IPS-18c (cell line): ENCODE measurements at regions not wholly inside any gene's neighbourhood (a gene's known extent, or its start where the extent isn't known, plus 50 kb on each side); places are given as distances from the start of the nearest gene placed in this dataset.

Experiments
- H3K4me3 ChIP-seq: 2 replicates; pipeline ENCODE4 v1.7.0; 2013; ENCODE audit warnings: low read depth, mild to moderate bottlenecking, low read length, moderate library complexity; ENCODE audit not compliant: insufficient read depth
- H3K9me3 ChIP-seq: one replicate; pipeline ENCODE4 v1.6.1; 2013; ENCODE audit warnings: mild to moderate bottlenecking, low read length, moderate library complexity; ENCODE audit not compliant: control insufficient read depth, insufficient read depth

- Histone ChIP-seq H3K9me3 (no peaks in the 10 kb centered on the region), H3K4me3 (no peak overlapping the region)
These were observed 911.1 kb upstream of the EEF2KMT start for GRCh38 chr16:6008670-6009069.

GRCh38 chr16:5993356-5993755, 895.8 kb upstream of the EEF2KMT start:
- no peak overlapping the region for H3K4me3 ChIP-seq
- H3K9me3 ChIP-seq, result no peaks in the 10 kb centered on the region

- no peaks in the 10 kb centered on the region for H3K9me3 ChIP-seq
- H3K4me3 ChIP-seq, result no peak overlapping the region
These were observed 885.4 kb upstream of the EEF2KMT start for GRCh38 chr16:5982979-5983378.

GRCh38 chr16:5979905-5980550, 882.4 kb upstream of the EEF2KMT start:
- Histone ChIP-seq H3K4me3 (no peak overlapping the region), H3K9me3 (no peaks in the 10 kb centered on the region)

- H3K9me3 ChIP-seq, result no peaks in the 10 kb centered on the region
- no peak overlapping the region for H3K4me3 ChIP-seq
These were observed 879.7 kb upstream of the EEF2KMT start for GRCh38 chr16:5977329-5977728.

- Histone ChIP-seq H3K9me3 (no peaks in the 10 kb centered on the region), H3K4me3 (no peak overlapping the region)
These were observed 875.2 kb upstream of the EEF2KMT start for GRCh38 chr16:5972747-5973146.

GRCh38 chr16:5971924-5972323, 874.3 kb upstream of the EEF2KMT start:
- Histone ChIP-seq H3K4me3 (no peak overlapping the region), H3K9me3 (no peaks in the 10 kb centered on the region)

GRCh38 chr16:5971106-5971505, 873.5 kb upstream of the EEF2KMT start:
- Histone ChIP-seq H3K9me3 (no peaks in the 10 kb centered on the region), H3K4me3 (no peak overlapping the region)

GRCh38 chr16:5966004-5966403, 868.4 kb upstream of the EEF2KMT start:
- H3K4me3 ChIP-seq, result no peak overlapping the region
- H3K9me3 ChIP-seq, result no peaks in the 10 kb centered on the region

- Histone ChIP-seq H3K9me3 (no peaks in the 10 kb centered on the region), H3K4me3 (no peak overlapping the region)
These were observed 867.7 kb upstream of the EEF2KMT start for GRCh38 chr16:5965321-5965720.

- Histone ChIP-seq H3K4me3 (no peak overlapping the region), H3K9me3 (no peaks in the 10 kb centered on the region)
These were observed 853.9 kb upstream of the EEF2KMT start for GRCh38 chr16:5951486-5951885.

GRCh38 chr16:5944971-5945370, 847.4 kb upstream of the EEF2KMT start:
- Histone ChIP-seq H3K9me3 (no peaks in the 10 kb centered on the region), H3K4me3 (no peak overlapping the region)

- no peak overlapping the region for H3K4me3 ChIP-seq
- H3K9me3 ChIP-seq, result peaks cover 4% of the 10 kb centered on the region
These were observed 841.0 kb upstream of the EEF2KMT start for GRCh38 chr16:5938607-5939006.

GRCh38 chr16:5932906-5933305, 835.3 kb upstream of the EEF2KMT start:
- Histone ChIP-seq H3K4me3 (no peak overlapping the region), H3K9me3 (peaks cover 6% of the 10 kb centered on the region)

GRCh38 chr16:5928476-5929065, 831.0 kb upstream of the EEF2KMT start:
- H3K4me3 ChIP-seq, result no peak overlapping the region
- H3K9me3 ChIP-seq, result peaks cover 3% of the 10 kb centered on the region

- Histone ChIP-seq H3K9me3 (no peaks in the 10 kb centered on the region), H3K4me3 (no peak overlapping the region)
These were observed 828.3 kb upstream of the EEF2KMT start for GRCh38 chr16:5925850-5926249.

GRCh38 chr16:5922686-5923085, 825.1 kb upstream of the EEF2KMT start:
- no peak overlapping the region for H3K4me3 ChIP-seq
- H3K9me3 ChIP-seq, result no peaks in the 10 kb centered on the region

- Histone ChIP-seq H3K9me3 (no peaks in the 10 kb centered on the region), H3K4me3 (no peak overlapping the region)
These were observed 821.1 kb upstream of the EEF2KMT start for GRCh38 chr16:5918567-5919130.
